IPS DF 6.9 (cell line): ENCODE measurements at regions not wholly inside any gene's neighbourhood (a gene's known extent, or its start where the extent isn't known, plus 50 kb on each side); places are given as distances from the start of the nearest gene placed in this dataset.

Experiments used
- DNase-seq: peaks from one replicate; pipeline ENCODE4 v3.0.0-alpha.2; 2013; ENCODE audit warnings: low read depth, low spot score
- H3K27ac ChIP-seq: one replicate; pipeline ENCODE4 v1.5.1; 2013; ENCODE audit warnings: low read length, control low read depth
- H3K27me3 ChIP-seq: 2 replicates; pipeline ENCODE4 v1.6.1; 2013; ENCODE audit warnings: mild to moderate bottlenecking, low read length; ENCODE audit not compliant: control insufficient read depth, insufficient read depth
- H3K36me3 ChIP-seq: 2 replicates; pipeline ENCODE4 v1.6.1; 2013; ENCODE audit warnings: low read length; ENCODE audit not compliant: control insufficient read depth, insufficient read depth
- H3K4me1 ChIP-seq: 2 replicates; pipeline ENCODE4 v1.6.1; 2013; ENCODE audit warnings: low read length; ENCODE audit not compliant: control insufficient read depth, insufficient read depth
- H3K4me3 ChIP-seq: 2 replicates; pipeline ENCODE4 v1.5.1; 2013; ENCODE audit warnings: mild to moderate bottlenecking, low read length
- H3K9me3 ChIP-seq: 2 replicates; pipeline ENCODE4 v1.6.1; 2013; ENCODE audit warnings: low read length, inconsistent platforms; ENCODE audit not compliant: control insufficient read depth, insufficient read depth
- WGBS: extraction: QIAGEN DNeasy Blood & Tissue Kit; methylation state at CpG from one replicate; pipeline ENCODE4 v1.1.7; 2013; ENCODE audit warnings: mixed read lengths, missing lambda C conversion rate; ENCODE audit not compliant: insufficient read length, insufficient coverage; 5-methylcytosine and 5-hydroxymethylcytosine counted together

- Histone ChIP-seq H3K36me3 (no peaks in the 10 kb centered on the region), H3K4me1 (no peaks in the 10 kb centered on the region), H3K27ac (no peak overlapping the region), H3K27me3 (no peaks in the 10 kb centered on the region), H3K4me3 (no peak overlapping the region), H3K9me3 (no peaks in the 10 kb centered on the region)
- no CpG with 5 or more reads among the region's 6 CpGs for WGBS
- DNase-seq = no peak
Measured at GRCh38 chr1:103177108-103177775, 68.9 kb upstream of the COL11A1 start.

- no peak overlapping the region for H3K4me3 ChIP-seq
- H3K4me1 ChIP-seq = no peaks in the 10 kb centered on the region
- H3K27me3 ChIP-seq = no peaks in the 10 kb centered on the region
- DNase-seq = no peak
- H3K9me3 ChIP-seq = no peaks in the 10 kb centered on the region
- H3K27ac ChIP-seq = no peak overlapping the region
- no peaks in the 10 kb centered on the region for H3K36me3 ChIP-seq
- no CpG with 5 or more reads among the region's 1 CpG for WGBS
Measured at GRCh38 chr1:103171041-103171590, 62.8 kb upstream of the COL11A1 start.

GRCh38 chr1:103170609-103171008 is 62.3 kb upstream of the COL11A1 start:
- Histone ChIP-seq H3K27ac (no peak overlapping the region), H3K9me3 (no peaks in the 10 kb centered on the region), H3K4me1 (no peaks in the 10 kb centered on the region), H3K4me3 (no peak overlapping the region), H3K36me3 (no peaks in the 10 kb centered on the region), H3K27me3 (no peaks in the 10 kb centered on the region)
- no CpG with 5 or more reads among the region's 7 CpGs for WGBS
- no peak for DNase-seq

- Histone ChIP-seq H3K27ac (no peak overlapping the region), H3K27me3 (no peaks in the 10 kb centered on the region), H3K4me1 (no peaks in the 10 kb centered on the region), H3K9me3 (no peaks in the 10 kb centered on the region), H3K36me3 (no peaks in the 10 kb centered on the region), H3K4me3 (no peak overlapping the region)
- no CpG with 5 or more reads among the region's 2 CpGs for whole genome bisulfite sequencing
- DNase-seq = no peak
Measured at GRCh38 chr1:103162360-103162759, 54.0 kb upstream of the COL11A1 start.

GRCh38 chr1:103160281-103160680 is 52.0 kb upstream of the COL11A1 start:
- DNase-seq = no peak
- Histone ChIP-seq H3K36me3 (no peaks in the 10 kb centered on the region), H3K27ac (no peak overlapping the region), H3K27me3 (no peaks in the 10 kb centered on the region), H3K4me1 (no peaks in the 10 kb centered on the region), H3K9me3 (no peaks in the 10 kb centered on the region), H3K4me3 (no peak overlapping the region)
- no CpG with 5 or more reads among the region's 1 CpG for WGBS
